SH-SY5Y (cell line): ENCODE measurements at regions not wholly inside any gene's neighbourhood (a gene's known extent, or its start where the extent isn't known, plus 50 kb on each side); places are given as distances from the start of the nearest gene placed in this dataset.

Experiments used
- GATA2 ChIP-seq: IDR thresholded peaks from 2 replicates; pipeline ENCODE4 v1.6.1; 2011; ENCODE audit warnings: mild to moderate bottlenecking, low read depth, low read length
- GATA3 ChIP-seq: IDR thresholded peaks from 2 replicates; pipeline ENCODE4 v1.6.1; 2011; ENCODE audit warnings: low read depth, mild to moderate bottlenecking, low read length, moderate library complexity

- TF ChIP-seq GATA3 = no peak
- TF ChIP-seq GATA2 = no peak
Measured at GRCh38 chr17:77332034-77332971, 191.5 kb downstream of the SEC14L1 start.
